HG02852 (cell line): ENCODE measurements at regions not wholly inside any gene's neighbourhood (a gene's known extent, or its start where the extent isn't known, plus 50 kb on each side); places are given as distances from the start of the nearest gene placed in this dataset.

Experiments
- ATAC-seq: cut with Tn5 transposase; IDR thresholded peaks from one replicate; pipeline ENCODE4 v1.9.1; 2021; ENCODE audit warnings: mild to moderate bottlenecking, moderate library complexity; ENCODE audit not compliant: unreplicated experiment

DNA sequence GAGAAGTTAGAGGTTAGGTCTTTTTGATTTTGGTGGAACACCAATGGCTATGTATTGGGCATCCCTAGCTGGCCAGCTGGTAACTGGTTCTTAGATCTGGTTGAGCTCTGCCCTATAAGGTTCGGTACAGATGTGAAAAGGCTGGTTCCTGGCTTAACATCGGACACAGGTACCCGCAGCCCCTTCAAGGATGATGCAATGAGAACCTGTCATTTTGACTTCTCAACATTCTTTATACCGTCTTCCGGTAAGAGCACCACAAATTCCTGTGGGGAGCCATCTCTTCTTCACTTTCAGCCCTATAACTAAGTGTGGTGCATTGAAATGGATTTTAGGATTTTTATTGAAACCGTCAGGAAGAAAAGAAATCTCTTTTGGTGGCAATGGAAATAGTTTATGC is 222.8 kb downstream of the ADAMTS9 start:
- ATAC-seq = no peak

DNA sequence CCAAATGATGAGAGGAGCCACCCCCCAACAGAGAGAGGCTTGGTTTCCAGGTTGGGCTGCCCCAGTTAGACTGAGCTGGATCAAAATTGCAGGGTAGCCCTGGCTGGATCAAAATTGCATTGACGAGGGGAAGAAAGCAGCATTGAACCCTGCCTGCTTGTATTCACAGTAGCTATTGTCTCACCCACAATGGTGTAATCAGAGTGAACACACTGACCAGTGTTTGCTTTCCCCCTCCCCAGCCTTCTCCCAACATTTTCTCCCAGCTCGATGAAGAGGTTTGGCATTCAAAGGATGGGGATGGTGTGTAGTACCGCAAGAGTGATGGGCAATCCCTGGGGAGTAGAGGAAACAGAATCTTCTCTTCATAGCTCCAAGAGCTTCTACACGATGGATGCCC is 223.8 kb downstream of the ADAMTS9 start:
- ATAC-seq = no peak

DNA sequence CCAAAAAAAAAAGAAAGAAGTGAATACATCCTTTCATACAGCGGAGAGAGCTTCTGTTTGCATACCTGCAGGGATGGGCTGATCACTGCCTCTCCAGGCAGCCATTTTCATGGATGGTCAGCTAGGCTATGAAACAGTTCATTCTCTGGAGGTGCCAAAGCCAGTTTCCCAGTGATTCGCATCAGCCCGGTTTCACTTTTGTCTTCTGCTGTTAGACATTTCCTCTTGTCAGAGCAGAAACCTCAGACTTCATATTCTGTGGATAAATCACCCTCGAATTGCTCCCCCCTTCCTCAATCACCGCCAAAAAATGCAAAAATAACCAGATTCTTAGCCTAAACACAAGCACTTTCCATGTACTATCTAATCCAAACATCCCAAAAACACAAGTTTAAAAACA is 225.6 kb downstream of the ADAMTS9 start:
- no peak for ATAC-seq

DNA sequence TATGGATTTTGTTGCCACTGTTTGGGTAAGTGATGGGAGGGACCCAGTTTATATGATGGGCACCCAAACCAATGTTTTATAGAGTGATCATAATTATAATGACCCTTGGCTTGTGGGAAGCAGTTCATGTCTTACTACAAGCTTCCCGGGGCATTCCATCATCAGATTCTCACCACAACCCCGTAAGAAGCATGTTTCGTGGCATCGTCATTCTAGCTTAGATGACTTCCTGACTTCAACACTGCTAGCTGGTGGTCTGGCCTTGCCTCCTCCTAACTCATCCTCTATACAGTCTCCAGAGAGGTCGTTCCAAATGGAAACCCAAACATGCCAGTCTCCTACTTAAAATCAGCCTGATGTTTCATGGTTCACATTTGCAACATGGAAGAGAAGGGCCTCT is 226.9 kb downstream of the ADAMTS9 start:
- no peak for ATAC-seq

DNA sequence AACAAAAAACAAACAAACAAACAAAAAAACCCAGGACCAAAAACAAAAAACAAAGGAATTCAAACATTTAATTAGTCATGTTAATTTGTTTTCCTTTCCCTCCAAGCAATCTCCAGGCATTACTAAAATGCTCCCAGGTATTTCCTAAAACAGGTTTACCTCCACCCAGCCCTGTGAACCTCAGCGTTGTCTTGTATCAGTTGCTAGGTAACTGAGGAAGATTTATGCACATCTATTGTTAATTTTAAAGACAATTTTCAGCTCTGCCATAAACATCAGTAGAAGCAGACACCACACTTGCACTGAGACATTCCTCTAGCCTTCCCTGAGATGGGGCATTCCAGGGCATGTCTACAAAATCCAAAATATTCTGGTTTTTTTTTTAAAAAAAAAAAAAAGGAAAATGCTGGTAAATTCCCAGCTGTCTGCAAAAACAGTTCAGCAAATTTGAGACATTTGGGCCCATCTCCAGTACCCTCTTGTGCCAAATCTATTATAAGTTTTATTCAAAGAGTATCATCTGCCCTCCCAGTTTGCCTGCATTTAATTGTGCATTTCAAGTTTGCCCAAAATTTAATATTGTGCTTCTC is 227.6 kb downstream of the ADAMTS9 start:
- no peak for ATAC-seq

DNA sequence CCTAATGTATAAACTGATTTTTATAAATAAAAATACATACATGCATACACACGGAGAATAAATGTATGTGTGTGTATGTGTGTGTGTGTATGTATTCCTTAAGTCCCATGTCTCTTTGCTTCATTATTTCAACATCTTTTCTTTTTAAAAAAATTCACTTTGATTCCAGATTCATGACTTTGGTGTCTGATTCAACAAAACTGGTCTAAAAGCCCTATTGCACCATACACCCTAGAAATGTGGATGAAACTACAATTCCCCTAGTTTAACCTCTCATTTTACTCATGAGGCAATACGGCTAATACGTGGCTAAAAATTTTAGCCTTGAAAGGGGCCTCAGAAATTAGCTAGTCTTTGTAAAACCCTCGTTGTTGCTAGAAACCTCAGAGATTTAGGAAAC is 228.1 kb downstream of the ADAMTS9 start:
- ATAC-seq = no peak

DNA sequence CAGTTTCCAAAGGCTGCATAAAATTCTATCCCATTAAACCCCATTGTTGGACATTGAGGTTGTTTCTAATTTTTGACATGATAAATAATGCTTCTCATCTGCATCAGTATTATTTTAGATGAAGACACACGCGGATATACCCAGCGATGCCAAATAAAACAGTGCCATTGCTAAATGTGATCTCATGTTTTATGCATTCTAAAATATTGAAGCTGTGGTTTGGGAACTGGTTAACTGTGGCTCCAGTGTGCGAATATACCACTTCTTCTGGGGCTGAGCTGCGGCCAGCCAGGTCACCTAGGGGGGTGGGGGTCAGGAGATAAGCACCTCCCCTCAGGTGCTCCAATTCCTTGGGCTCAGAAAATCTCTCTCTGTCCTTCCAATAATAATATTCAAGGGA is 230.0 kb downstream of the ADAMTS9 start:
- no peak for ATAC-seq

DNA sequence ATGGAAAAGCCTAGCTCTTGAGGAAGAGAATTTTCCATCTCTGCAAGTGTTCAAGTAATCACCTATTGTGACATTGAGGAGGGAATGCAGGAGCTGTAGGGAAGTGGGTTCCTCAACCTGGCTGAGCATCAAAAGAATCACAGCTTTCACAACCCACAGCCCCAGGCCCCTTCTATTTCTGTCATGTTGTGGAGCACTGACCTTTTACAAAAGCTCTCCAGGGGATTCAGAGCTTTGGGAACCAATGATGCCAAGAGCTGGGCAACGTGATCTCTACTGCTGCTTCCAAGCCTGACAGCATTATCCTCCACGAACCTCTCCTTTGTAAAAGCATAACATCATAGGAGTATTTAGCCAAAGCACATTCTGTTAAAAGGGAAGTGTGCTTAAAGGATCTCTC is 231.1 kb downstream of the ADAMTS9 start:
- no peak for ATAC-seq

DNA sequence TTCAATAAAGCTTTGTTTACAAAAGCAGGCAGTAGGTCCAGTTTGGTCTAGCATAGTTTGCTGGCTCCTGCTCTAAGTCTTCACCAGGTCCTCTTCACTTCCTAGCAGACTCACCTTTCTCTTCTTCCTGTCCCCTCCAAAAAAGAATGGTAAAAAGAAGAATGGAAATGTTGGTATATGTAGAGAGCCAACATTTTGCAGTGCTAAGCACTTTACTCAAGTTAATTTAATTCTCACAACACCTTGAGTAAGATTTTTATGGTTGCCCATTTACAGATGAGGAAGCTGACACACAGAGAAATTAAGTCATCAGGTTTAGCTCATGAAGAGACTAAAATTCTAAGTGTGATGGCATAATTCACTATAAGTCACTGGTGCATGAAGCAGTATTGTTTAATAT is 230.1 kb upstream of the PRICKLE2 start:
- ATAC-seq = no peak

DNA sequence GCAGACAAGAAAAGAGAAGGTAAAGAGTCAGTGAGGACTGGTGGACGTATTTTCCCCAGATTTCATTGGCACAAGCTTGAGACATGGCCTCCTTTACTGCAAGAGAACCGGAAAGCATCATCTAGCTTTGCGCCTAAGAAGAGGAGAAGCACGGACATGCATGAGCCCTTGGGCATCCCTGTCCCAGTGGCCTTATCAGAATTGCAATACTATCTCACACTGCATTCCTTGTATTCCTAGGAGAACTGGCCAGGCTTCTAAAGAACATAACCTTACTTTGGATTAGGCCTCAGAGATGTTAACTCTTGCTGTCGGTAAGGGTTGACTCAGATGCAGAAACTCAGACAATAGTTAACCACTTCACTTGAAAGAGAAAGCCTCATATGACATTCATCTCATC is 229.5 kb upstream of the PRICKLE2 start:
- ATAC-seq = no peak

DNA sequence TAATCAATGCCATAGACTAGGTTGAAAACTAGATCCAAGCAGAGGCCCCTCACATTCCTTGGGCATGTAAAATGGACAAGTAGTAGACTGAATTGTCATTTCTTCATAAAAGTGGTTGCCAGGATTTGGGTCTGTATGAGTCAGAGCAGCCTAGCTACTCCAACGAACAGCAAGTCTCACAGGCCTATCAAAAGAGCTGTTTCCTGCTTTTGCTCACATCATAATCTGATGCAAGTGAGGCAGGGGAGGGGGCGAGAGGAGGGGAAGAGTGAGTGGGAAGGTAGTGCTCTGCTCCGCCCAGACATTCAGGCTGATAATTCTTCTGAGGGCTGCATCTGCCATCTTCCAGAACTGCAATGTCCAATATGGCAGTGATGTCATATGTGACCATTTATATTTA is 228.9 kb upstream of the PRICKLE2 start:
- ATAC-seq = no peak

DNA sequence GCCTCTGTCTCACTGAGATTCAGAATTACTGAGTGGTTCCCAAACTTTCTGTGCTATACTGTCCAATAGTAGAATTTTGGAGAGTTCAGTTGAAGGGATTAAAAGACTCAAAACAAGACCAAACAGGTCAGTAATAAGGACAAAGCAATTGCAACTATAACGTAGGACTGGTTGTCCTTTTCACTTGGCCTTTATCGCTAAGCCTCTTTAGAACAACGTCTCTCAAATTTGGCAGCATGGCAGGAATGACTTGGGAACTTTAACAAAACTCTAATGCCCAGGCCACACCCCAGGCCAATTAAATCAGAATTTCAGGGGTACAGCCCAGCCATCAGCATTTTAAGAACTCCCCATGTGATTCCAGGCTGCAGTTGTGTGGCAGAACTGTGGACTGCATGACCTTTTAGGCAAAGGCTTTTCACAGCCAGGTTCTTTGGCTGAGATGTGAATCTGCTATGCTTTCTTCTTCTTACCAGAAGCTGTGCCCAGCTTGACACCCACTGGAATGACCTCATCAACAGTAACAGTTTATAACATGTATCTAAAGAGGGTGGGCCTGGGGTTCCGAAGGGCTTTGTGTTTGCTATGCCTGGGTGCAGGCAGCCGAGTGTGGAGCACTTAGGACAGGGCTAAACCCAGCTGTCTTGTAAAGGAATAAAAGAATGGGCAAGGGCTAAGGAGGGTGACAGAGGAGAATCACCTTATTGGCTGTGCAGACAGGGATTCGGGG is 226.2 kb upstream of the PRICKLE2 start:
- no peak for ATAC-seq

DNA sequence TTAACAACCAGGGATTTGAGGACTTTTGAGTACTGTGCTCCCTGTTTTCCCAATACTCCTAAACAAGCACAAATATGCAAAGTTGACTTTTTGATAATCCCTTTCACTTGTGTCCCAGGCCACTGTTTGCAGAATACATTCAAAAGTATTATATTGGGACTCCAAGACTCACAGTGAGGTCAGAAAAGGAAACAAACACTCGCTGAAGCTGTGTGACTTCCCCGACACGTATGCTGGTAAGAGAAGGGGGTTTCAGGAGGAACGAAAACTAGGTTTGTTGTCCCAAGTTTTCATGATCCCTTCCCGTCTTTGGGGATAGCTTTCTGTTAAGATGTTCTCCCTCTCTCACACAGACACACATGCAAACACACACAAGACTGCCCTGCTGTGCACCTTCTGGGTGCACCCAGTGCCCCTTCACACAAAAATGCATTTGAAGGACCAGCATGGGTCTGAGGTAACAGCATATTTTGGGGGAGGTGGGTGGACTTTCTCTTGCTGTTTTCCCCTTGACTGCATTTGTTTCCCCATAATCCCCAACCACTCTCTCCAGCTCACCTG is 225.2 kb upstream of the PRICKLE2 start:
- ATAC-seq = peak; percentile 29

DNA sequence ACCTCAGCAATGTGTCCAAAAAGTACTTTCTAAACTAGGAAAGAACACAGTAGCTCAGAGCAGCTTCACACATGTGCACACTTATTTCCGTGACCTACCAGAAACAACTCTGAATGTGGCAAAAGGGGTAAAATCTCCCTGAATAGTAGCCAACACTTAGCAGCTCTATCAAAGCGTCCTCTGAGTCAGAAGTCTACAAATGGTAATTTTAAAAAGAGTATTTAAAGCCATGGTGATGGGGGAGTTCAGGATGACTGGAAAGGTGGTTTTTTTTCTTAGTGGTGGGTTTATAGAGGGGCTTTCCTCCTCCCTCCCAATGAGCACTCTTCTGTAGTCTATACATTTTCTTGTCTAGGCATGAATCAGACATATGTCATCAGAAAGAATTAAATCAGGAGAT is 223.8 kb upstream of the PRICKLE2 start:
- ATAC-seq = peak; percentile 69

DNA sequence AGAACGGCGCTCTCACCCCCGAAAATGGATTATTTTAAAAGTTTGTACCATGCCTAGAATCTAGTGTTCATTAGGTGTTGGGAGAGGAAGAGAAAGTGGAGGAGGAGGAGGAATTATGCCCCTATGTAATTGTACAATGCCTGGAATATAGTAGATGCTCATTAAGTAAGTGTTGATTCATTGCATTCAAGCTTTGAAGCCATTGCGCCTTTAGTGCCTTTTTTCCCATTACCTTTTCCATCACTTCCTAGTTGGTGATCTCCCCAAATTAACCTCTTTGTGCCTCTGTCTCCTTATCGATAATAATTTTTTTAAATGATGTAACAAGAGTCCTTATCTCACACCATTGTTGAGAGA is 220.7 kb upstream of the PRICKLE2 start:
- ATAC-seq = no peak

DNA sequence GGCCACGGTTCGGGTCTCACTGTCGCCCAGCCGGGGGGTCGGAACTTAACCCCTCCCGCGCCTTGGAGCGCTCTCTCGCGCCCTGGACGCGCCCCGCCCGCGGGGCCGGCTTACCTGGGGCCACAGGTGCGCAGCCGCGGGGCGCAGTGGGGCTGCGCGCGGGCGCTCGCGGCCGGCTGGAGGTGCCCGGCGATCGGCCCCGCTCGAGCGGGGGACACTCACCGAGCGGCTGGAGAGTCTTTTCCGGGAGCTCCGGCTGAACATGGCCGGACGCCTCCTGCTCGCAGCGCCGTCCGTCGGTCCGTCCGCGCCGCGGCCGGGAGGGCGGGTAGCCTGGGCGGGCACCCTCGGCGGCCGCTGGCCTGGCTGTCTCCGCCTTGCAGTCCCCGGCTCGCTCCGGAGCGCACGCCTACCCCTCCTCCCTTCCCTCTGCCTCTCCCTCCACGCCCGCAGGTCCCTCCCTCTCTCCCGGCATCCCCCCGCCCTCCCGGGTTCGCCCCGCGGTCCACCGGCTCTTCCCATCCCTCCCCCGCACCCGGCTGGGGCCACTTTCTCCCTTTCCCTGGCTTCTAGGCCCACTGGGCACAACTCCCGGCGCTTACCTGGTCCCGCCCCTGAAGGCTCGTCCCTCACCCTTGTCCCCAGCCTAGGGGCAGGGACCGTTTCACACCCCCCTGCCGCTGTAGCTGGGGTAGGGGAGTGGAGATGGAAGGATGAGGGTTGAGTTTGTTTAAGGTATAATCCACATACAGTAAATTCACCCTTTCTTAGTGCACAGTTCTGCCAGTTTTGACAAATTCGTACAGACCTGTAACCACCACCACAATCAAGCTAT is 220.1 kb upstream of the PRICKLE2 start:
- ATAC-seq = no peak

DNA sequence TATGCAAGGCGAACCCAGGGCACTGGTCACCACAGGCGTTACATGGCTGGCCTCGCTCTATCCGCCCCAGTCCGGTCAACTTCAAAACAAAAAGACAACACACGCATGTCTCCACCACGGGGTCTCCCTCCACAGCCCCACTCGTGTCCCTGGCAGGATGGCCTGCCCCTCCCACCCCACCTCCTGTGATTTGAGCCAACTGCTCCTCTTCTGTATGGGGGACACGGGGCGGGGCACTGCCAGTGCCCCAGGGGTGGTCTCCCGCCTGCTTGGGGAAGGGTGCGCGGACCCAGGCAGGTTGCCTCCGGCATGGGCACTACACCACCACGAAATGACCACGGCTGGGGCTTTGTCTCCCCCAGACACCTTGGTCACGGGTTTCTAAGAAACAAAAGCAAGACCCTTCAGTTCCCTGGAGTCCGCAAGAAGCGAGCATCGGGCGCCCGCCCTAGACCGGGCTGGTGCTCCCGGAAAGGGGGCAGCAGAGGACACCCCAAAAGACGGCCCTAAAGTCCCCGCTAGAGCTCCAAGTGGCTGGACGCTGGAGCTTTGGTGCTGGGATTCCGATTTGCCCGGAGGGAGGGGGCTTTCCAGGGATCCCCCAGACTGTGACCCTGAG is 219.3 kb upstream of the PRICKLE2 start:
- no peak for ATAC-seq

DNA sequence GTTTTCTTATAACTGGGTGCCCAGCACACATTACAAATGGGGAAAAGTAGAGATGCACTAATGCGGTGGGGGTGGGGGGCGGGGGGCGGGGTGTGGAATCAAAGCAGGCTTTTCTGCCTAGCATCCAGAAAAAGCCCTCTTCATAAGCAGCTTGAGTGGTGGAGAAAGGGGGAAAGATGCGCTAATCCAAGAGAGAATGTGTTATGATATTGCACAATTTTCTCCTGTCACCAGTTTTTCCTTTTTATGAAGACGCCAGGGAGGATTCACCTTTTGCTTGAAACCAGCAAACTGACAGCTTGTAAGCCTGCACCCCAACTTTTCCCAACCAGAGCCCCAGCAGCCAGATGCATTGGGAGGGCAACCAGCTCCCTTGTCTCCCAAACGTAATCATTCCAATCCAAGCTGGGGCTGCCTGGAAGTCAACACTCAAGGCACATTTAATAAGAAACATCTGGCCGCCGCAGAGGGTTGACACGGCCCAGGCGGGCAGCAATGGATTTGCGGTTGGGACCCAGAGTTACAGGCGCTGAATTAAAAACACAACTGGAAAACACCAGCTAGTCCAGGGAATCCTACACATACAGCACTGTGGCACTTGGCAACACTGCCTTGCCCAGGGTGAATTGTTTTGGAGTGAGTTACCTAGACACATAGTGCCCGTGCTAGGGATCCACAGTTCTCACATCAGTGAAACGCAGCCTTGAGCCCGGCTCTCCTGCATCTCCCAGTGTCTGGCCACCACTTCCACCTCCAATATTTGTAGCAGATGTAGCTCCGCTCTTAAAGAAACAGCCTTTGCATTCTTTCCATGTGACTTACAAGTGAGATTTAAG is 218.5 kb upstream of the PRICKLE2 start:
- ATAC-seq = no peak

DNA sequence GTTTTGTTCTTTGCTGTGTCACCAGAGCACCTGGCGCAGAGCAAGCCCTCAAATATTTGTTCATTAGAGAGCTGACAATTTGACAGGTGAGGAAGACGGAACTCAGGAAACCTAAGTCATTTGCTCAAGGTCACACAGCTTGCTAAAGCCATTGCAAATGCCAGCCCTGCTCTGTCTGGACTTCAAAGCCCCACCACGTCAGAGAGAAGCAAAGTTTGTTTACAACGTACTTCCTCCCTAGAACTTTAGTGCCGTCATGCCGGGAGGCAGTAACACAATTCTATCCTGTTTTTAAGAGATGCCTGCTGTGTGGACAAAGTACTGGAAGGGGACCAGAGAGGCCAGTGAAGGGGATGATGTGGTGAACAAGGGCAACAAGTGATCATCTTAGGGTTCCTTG is 216.6 kb upstream of the PRICKLE2 start:
- ATAC-seq = no peak

DNA sequence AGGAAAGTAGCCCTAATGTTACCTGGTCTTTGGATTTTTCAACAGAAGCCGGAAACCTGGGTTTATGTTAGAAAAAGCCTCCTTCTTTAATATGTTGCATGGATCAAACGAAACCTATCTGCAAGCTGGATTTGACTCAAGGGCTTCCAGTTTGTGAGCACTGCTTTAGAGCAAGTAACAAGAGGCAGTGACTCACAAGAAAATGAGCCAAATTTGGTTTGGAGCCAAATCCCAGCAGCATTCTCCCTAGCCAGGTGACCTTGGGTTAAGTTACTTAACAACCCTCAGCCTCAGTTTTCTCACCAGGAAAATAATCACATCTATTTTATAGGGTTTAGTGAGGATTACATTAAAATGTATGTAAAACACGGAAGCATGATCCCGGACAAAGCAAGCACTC is 215.2 kb upstream of the PRICKLE2 start:
- ATAC-seq = no peak

DNA sequence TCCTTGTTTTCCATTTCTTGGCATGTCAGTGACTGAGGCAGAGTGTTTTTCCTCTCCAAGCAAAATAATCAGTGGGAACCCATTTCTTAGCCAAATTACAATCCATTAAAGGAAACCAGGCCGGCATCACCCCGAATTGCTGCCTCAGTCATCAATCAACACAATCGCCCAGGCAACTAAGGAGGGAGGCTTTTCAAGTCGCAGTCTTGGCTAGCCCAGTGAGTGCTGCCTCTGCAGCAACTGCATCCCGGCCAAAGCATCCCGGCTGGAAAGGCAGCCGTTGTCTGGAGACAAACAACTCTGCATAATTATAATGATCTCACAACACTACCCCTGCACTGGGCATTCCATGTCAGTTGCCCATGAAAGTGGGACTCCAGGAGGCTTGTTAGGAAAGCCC is 213.5 kb upstream of the PRICKLE2 start:
- no peak for ATAC-seq
